HG03342 (cell line): ENCODE measurements at regions not wholly inside any gene's neighbourhood (a gene's known extent, or its start where the extent isn't known, plus 50 kb on each side); places are given as distances from the start of the nearest gene placed in this dataset.
"Not testable (repeated sequence)": the region's sequence is repeated elsewhere in the genome, so short reads cannot be mapped to it uniquely, and the experiment has no call there.

Experiments
- ATAC-seq: cut with Tn5 transposase; IDR thresholded peaks from one replicate; pipeline ENCODE4 v1.9.1; 2021; ENCODE audit warnings: mild to moderate bottlenecking, moderate library complexity; ENCODE audit not compliant: unreplicated experiment

- not testable (repeated sequence) for ATAC-seq
Measured at GRCh38 chr16:5221831-5222230, 124.2 kb upstream of the EEF2KMT start.

GRCh38 chr16:5220705-5221104, 123.1 kb upstream of the EEF2KMT start:
- no peak for ATAC-seq

GRCh38 chr16:5216441-5217080, 119.0 kb upstream of the EEF2KMT start:
- no peak for ATAC-seq

GRCh38 chr16:5215901-5216300, 118.3 kb upstream of the EEF2KMT start:
- ATAC-seq: no peak

- ATAC-seq: no peak
Measured at GRCh38 chr16:5214466-5214865, 116.9 kb upstream of the EEF2KMT start.

- ATAC-seq: not testable (repeated sequence)
Measured at GRCh38 chr16:5212501-5212900, 114.9 kb upstream of the EEF2KMT start.

GRCh38 chr16:5207862-5208498, 110.4 kb upstream of the EEF2KMT start:
- not testable (repeated sequence) for ATAC-seq

GRCh38 chr16:5207001-5207523, 109.5 kb upstream of the EEF2KMT start:
- no peak for ATAC-seq

- ATAC-seq: no peak
Measured at GRCh38 chr16:5206331-5206990, 108.9 kb upstream of the EEF2KMT start.

- ATAC-seq: no peak
Measured at GRCh38 chr16:5205361-5206040, 107.9 kb upstream of the EEF2KMT start.

- ATAC-seq: not testable (repeated sequence)
Measured at GRCh38 chr16:5203675-5204074, 106.1 kb upstream of the EEF2KMT start.

GRCh38 chr16:5200123-5200522, 102.5 kb upstream of the EEF2KMT start:
- no peak for ATAC-seq

GRCh38 chr16:5196204-5196603, 98.6 kb upstream of the EEF2KMT start:
- no peak for ATAC-seq

- no peak for ATAC-seq
Measured at GRCh38 chr16:5193861-5194260, 96.3 kb upstream of the EEF2KMT start.

GRCh38 chr16:5188989-5189352, 91.4 kb upstream of the EEF2KMT start:
- no peak for ATAC-seq

- no peak for ATAC-seq
Measured at GRCh38 chr16:5188318-5188988, 90.9 kb upstream of the EEF2KMT start.

GRCh38 chr16:5187402-5187952, 89.9 kb upstream of the EEF2KMT start:
- ATAC-seq: no peak

GRCh38 chr16:5186381-5186903, 88.8 kb upstream of the EEF2KMT start:
- ATAC-seq: no peak

GRCh38 chr16:5176505-5176904, 78.9 kb upstream of the EEF2KMT start:
- no peak for ATAC-seq

GRCh38 chr16:5175266-5175665, 77.7 kb upstream of the EEF2KMT start:
- ATAC-seq: no peak
